LNCaP clone FGC (cell line): ENCODE measurements at regions not wholly inside any gene's neighbourhood (a gene's known extent, or its start where the extent isn't known, plus 50 kb on each side); places are given as distances from the start of the nearest gene placed in this dataset.

Experiments used
- DNase-seq: peaks from one replicate; pipeline ENCODE4 v3.0.0-alpha.2; 2011; ENCODE audit warnings: low read depth
- H3K4me3 ChIP-seq: 2 replicates; pipeline ENCODE4 v1.5.1; 2011; ENCODE audit warnings: mild to moderate bottlenecking, low read depth, low read length, control low read depth
- CTCF ChIP-seq: IDR thresholded peaks from 2 replicates; pipeline ENCODE4 v1.5.1; 2012; ENCODE audit warnings: mild to moderate bottlenecking; ENCODE audit not compliant: control insufficient read depth, insufficient read depth; ENCODE audit errors: extremely low read depth

- DNase-seq: no peak
- H3K4me3 ChIP-seq: no peak overlapping the region
- TF ChIP-seq CTCF: no peak
These were observed 246.5 kb upstream of the PLSCR5 start for GRCh38 chr3:146851665-146852064.

- no peak for DNase-seq
- TF ChIP-seq CTCF: no peak
- H3K4me3 ChIP-seq: no peak overlapping the region
These were observed 240.2 kb upstream of the PLSCR5 start for GRCh38 chr3:146845361-146845760.

- no peak for TF ChIP-seq CTCF
- DNase-seq: no peak
- H3K4me3 ChIP-seq: no peak overlapping the region
These were observed 238.3 kb upstream of the PLSCR5 start for GRCh38 chr3:146843476-146843875.

GRCh38 chr3:146839727-146840375 is 234.7 kb upstream of the PLSCR5 start:
- H3K4me3 ChIP-seq: no peak overlapping the region
- TF ChIP-seq CTCF: no peak
- no peak for DNase-seq

- no peak for DNase-seq
- no peak for TF ChIP-seq CTCF
- no peak overlapping the region for H3K4me3 ChIP-seq
These were observed 233.1 kb upstream of the PLSCR5 start for GRCh38 chr3:146838221-146838620.

- TF ChIP-seq CTCF: no peak
- no peak overlapping the region for H3K4me3 ChIP-seq
- DNase-seq: peak; percentile 0
These were observed 229.8 kb upstream of the PLSCR5 start for GRCh38 chr3:146834917-146835316.

GRCh38 chr3:146832857-146833458 is 227.8 kb upstream of the PLSCR5 start:
- TF ChIP-seq CTCF: no peak
- no peak for DNase-seq
- H3K4me3 ChIP-seq: no peak overlapping the region
